ENCODE measurements at regions not wholly inside any gene's neighbourhood (a gene's known extent, or its start where the extent isn't known, plus 50 kb on each side); places are given as distances from the start of the nearest gene placed in this dataset.

DNA sequence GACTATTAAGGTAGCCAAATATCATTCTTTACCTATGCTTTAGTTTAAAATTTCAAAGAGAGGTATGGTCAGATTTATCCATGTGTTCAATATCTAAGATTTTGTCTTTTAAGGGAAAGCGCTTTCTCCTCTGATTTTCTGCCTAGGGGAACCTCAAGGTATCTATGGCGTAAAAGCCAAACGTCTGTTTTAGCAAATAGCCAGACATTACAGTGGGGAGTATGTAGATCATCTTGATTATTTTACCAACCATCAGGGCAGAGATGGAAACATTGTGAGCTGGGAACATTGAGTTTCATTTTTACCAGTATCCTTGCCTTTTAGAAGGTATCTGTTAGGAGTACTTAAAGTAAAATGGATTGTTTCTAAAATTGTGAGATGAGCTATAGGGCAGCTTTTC is 71.0 kb downstream of the LEPR start:
- BruUV-seq (replicated peaks), result no TSS peak
- TF ChIP-seq, protein P1, sequence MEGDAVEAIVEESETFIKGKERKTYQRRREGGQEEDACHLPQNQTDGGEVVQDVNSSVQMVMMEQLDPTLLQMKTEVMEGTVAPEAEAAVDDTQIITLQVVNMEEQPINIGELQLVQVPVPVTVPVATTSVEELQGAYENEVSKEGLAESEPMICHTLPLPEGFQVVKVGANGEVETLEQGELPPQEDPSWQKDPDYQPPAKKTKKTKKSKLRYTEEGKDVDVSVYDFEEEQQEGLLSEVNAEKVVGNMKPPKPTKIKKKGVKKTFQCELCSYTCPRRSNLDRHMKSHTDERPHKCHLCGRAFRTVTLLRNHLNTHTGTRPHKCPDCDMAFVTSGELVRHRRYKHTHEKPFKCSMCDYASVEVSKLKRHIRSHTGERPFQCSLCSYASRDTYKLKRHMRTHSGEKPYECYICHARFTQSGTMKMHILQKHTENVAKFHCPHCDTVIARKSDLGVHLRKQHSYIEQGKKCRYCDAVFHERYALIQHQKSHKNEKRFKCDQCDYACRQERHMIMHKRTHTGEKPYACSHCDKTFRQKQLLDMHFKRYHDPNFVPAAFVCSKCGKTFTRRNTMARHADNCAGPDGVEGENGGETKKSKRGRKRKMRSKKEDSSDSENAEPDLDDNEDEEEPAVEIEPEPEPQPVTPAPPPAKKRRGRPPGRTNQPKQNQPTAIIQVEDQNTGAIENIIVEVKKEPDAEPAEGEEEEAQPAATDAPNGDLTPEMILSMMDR (conservative IDR thresholded peaks at IDR 0.05; ENCODE audit: low read depth, low read length), result no peak
- no peak for TF ChIP-seq EZH2 (IDR thresholded peaks at IDR 0.05; ENCODE audit: borderline replicate concordance, low read depth, low read length, poor library complexity, severe bottlenecking)
- H3K36me3 ChIP-seq (ENCODE audit: insufficient read depth, low read length, poor library complexity, severe bottlenecking), result no peaks in the 10 kb centered on the region
- no peaks in the 10 kb centered on the region for H3K9me3 ChIP-seq (ENCODE audit: low read depth, low read length, poor library complexity, severe bottlenecking)
- no peaks in the 10 kb centered on the region for H3K4me1 ChIP-seq (ENCODE audit: insufficient read depth, low read length, poor library complexity, severe bottlenecking)
- intact Hi-C loops (cut with micrococcal nuclease; ENCODE audit: unreplicated experiment), result no loop called here
- ChIA-PET POLR2A (ENCODE audit: low non-redundant PET) (interaction anchor here (0.6 kb wide), 1 partner anchor 32 kb away, joined by 3 read pairs; no protein-coding TSS in a partner anchor), CTCF (no interaction called here)
- DNase-seq (ENCODE audit: low spot score), result no peak
- no peaks in the 10 kb centered on the region for H3K27me3 ChIP-seq (replicated peaks; ENCODE audit: insufficient read depth, low read depth, low read length, poor library complexity)
- no peak overlapping the region for H3K4me3 ChIP-seq (ENCODE audit: low read depth, low read length, poor library complexity, severe bottlenecking)
- no peak overlapping the region for H3K27ac ChIP-seq (ENCODE audit: low read depth, low read length, poor library complexity, severe bottlenecking)

DNA sequence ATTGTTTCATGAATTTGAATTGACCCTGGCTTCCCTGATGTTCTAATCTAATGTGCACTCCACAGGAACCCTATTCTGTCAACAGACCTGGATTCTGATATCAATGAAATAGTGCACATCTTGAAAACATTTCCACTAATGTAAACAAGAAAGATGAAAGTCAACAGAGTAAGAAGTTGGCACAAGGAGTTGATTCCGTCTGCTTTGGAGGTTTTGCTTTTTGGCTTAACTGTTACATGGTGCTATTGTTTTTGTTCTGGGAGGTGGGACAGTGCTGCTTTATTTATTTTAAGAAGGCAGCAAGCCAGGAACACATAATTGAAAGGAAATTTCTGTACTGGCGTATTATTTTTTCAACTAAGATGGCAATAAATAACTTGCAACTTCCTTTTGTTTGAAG is 73.3 kb downstream of the LEPR start:
- no TSS peak for BruUV-seq (replicated peaks)
- Histone ChIP-seq H3K4me3 (ENCODE audit: low read depth, low read length, poor library complexity, severe bottlenecking) (no peak overlapping the region), H3K36me3 (ENCODE audit: insufficient read depth, low read length, poor library complexity, severe bottlenecking) (no peaks in the 10 kb centered on the region), H3K4me1 (ENCODE audit: insufficient read depth, low read length, poor library complexity, severe bottlenecking) (no peaks in the 10 kb centered on the region), H3K27ac (ENCODE audit: low read depth, low read length, poor library complexity, severe bottlenecking) (no peak overlapping the region), H3K27me3 (replicated peaks; ENCODE audit: insufficient read depth, low read depth, low read length, poor library complexity) (no peaks in the 10 kb centered on the region), H3K9me3 (ENCODE audit: low read depth, low read length, poor library complexity, severe bottlenecking) (no peaks in the 10 kb centered on the region)
- intact Hi-C loops (cut with micrococcal nuclease; ENCODE audit: unreplicated experiment), result no loop called here
- ChIA-PET POLR2A (ENCODE audit: low non-redundant PET) (no interaction called here), CTCF (no interaction called here)
- DNase-seq (ENCODE audit: low spot score), result no peak
- TF ChIP-seq EZH2 (IDR thresholded peaks at IDR 0.05; ENCODE audit: borderline replicate concordance, low read depth, low read length, poor library complexity, severe bottlenecking), result no peak
- TF ChIP-seq, protein P1 (conservative IDR thresholded peaks at IDR 0.05; ENCODE audit: low read depth, low read length), result no peak

DNA sequence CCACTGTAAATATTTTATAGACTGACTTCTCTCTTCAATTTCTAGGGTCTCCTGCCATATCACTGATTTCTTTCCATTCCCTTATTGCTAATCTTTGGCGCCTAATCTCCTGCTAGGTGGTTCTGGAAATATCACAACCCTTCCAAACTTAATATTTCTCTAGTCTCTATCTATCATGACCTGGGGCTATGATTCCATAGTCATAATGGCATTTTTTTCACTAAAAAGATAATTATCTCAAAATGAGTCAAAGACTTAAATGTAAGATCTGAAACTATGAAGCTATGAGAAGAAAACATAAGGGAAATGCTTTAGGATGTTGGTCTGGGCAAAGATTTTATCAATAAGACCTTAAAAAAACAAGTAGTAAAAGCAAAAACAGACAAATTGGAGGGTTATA is 74.2 kb downstream of the LEPR start:
- no peak for TF ChIP-seq EZH2 (IDR thresholded peaks at IDR 0.05; ENCODE audit: borderline replicate concordance, low read depth, low read length, poor library complexity, severe bottlenecking)
- TF ChIP-seq, protein P1 (conservative IDR thresholded peaks at IDR 0.05; ENCODE audit: low read depth, low read length), result no peak
- CTCF ChIA-PET, result no interaction called here
- intact Hi-C loops (cut with micrococcal nuclease; ENCODE audit: unreplicated experiment), result no loop called here
- Histone ChIP-seq H3K36me3 (ENCODE audit: insufficient read depth, low read length, poor library complexity, severe bottlenecking) (no peaks in the 10 kb centered on the region), H3K4me1 (ENCODE audit: insufficient read depth, low read length, poor library complexity, severe bottlenecking) (no peaks in the 10 kb centered on the region), H3K27ac (ENCODE audit: low read depth, low read length, poor library complexity, severe bottlenecking) (no peak overlapping the region), H3K9me3 (ENCODE audit: low read depth, low read length, poor library complexity, severe bottlenecking) (no peaks in the 10 kb centered on the region), H3K27me3 (replicated peaks; ENCODE audit: insufficient read depth, low read depth, low read length, poor library complexity) (no peaks in the 10 kb centered on the region), H3K4me3 (ENCODE audit: low read depth, low read length, poor library complexity, severe bottlenecking) (no peak overlapping the region)
- no TSS peak for BruUV-seq (replicated peaks)
- POLR2A ChIA-PET (ENCODE audit: low non-redundant PET), result no interaction called here
- no peak for DNase-seq (ENCODE audit: low spot score)

Data from A673 (cell line).